BJ (cell line): ENCODE measurements at regions not wholly inside any gene's neighbourhood (a gene's known extent, or its start where the extent isn't known, plus 50 kb on each side); places are given as distances from the start of the nearest gene placed in this dataset.
"Not testable (repeated sequence)": the region's sequence is repeated elsewhere in the genome, so short reads cannot be mapped to it uniquely, and the experiment has no call there.

Experiments used
- CTCF ChIA-PET: fragments of 350-600 bp; formaldehyde crosslinking; extraction: SDS; loops from one replicate; lab custom pipeline; 2021; ENCODE audit warnings: antibody characterized with exemption, inconsistent platforms; lab: Yijun Ruan, JAX
- POLR2A ChIA-PET: fragments of 300-600 bp; sonication (Branson Sonifier 250); formaldehyde crosslinking; extraction: SDS; loops from one replicate; lab custom pipeline; 2021; ENCODE audit warnings: antibody characterized with exemption; lab: Charles Lee
- DNase-seq: peaks from one replicate; pipeline ENCODE4 v3.0.0-alpha.2; 2011; ENCODE audit warnings: low read depth
- H3K27me3 ChIP-seq: 2 replicates; pipeline ENCODE4 v1.6.0; 2011; ENCODE audit warnings: low read length; ENCODE audit not compliant: control insufficient read depth, insufficient read depth
- H3K36me3 ChIP-seq: 2 replicates; pipeline ENCODE4 v1.5.1; 2011; ENCODE audit warnings: low read length; ENCODE audit not compliant: control insufficient read depth, insufficient read depth
- H3K4me3 ChIP-seq: 2 replicates; pipeline ENCODE4 v1.5.1; 2011; ENCODE audit warnings: low read depth, mild to moderate bottlenecking, control low read depth, low read length
- CTCF ChIP-seq: IDR thresholded peaks from 2 replicates; pipeline ENCODE4 v1.5.1; 2011; ENCODE audit warnings: low read depth, mild to moderate bottlenecking, control low read depth, inconsistent platforms, low read length, moderate library complexity; ENCODE audit not compliant: insufficient read depth

GRCh38 chr20:40278673-40279072, 410.4 kb downstream of the MAFB start:
- no peaks in the 10 kb centered on the region for H3K27me3 ChIP-seq
- H3K36me3 ChIP-seq, result no peaks in the 10 kb centered on the region
- POLR2A ChIA-PET, result no interaction called here
- no peak overlapping the region for H3K4me3 ChIP-seq
- CTCF ChIA-PET, result interaction anchor here (1.2 to 1.7 kb wide), 2 partner anchors 11 to 28 kb away, joined by 3 to 8 read pairs; no protein-coding TSS in a partner anchor
- no peak for TF ChIP-seq CTCF
- no peak for DNase-seq

- ChIA-PET POLR2A (no interaction called here), CTCF (no interaction called here)
- no peak overlapping the region for H3K4me3 ChIP-seq
- no peaks in the 10 kb centered on the region for H3K27me3 ChIP-seq
- DNase-seq, result no peak
- H3K36me3 ChIP-seq, result no peaks in the 10 kb centered on the region
- TF ChIP-seq CTCF, result no peak
Measured at GRCh38 chr20:40276301-40276700, 412.7 kb downstream of the MAFB start.

- Histone ChIP-seq H3K36me3 (no peaks in the 10 kb centered on the region), H3K4me3 (no peak overlapping the region), H3K27me3 (no peaks in the 10 kb centered on the region)
- ChIA-PET CTCF (interaction anchor here (0.7 kb wide), 1 partner anchor 140 kb away, joined by 3 read pairs; no protein-coding TSS in a partner anchor), POLR2A (interaction anchor here (0.7 kb wide), 1 partner anchor 108 kb away, joined by 4 read pairs; no protein-coding TSS in a partner anchor)
- DNase-seq, result no peak
- TF ChIP-seq CTCF, result no peak
Measured at GRCh38 chr20:40275738-40276137, 413.3 kb downstream of the MAFB start.

- no peak for TF ChIP-seq CTCF
- no peak for DNase-seq
- CTCF ChIA-PET, result interaction anchor here (0.7 kb wide), 1 partner anchor 140 kb away, joined by 3 read pairs; no protein-coding TSS in a partner anchor
- no peak overlapping the region for H3K4me3 ChIP-seq
- POLR2A ChIA-PET, result interaction anchor here (0.7 kb wide), 1 partner anchor 109 kb away, joined by 4 read pairs; no protein-coding TSS in a partner anchor
- no peaks in the 10 kb centered on the region for H3K27me3 ChIP-seq
- H3K36me3 ChIP-seq, result no peaks in the 10 kb centered on the region
Measured at GRCh38 chr20:40274912-40275533, 414.0 kb downstream of the MAFB start.

- H3K36me3 ChIP-seq, H3K27me3 ChIP-seq, DNase-seq, H3K4me3 ChIP-seq, POLR2A ChIA-PET: not testable (repeated sequence)
- CTCF ChIA-PET, result interaction anchor here (2.7 kb wide), 1 partner anchor 421 kb away, joined by 12 read pairs; no protein-coding TSS in a partner anchor
Measured at GRCh38 chr20:40269274-40269673, 419.8 kb downstream of the MAFB start.
